Psoas muscle (tissue), 7 donors: ENCODE measurements at regions not wholly inside any gene's neighbourhood (a gene's known extent, or its start where the extent isn't known, plus 50 kb on each side); places are given as distances from the start of the nearest gene placed in this dataset.

Experiments
- ATAC-seq, 4 donors: fragments of 200-7000 bp; cut with Tn5 transposase; one replicate each; pipeline ENCODE4 v1.9.1; 2020; ENCODE audit warnings: moderate library complexity in 3 of 4, mild to moderate bottlenecking in 2 of 4
- DNase-seq, 2 donors: peaks; one replicate each; pipeline ENCODE4 v3.0.0-alpha.2; 2020
- H3K27ac ChIP-seq: fragments of 200-600 bp; one replicate; pipeline ENCODE4 v1.8.0; 2022
- H3K27me3 ChIP-seq, 3 donors: fragments of 200-600 bp in 1 of 3; one replicate each; pipeline versions ENCODE4 v1.6.1 to v1.8.0; 2013 to 2022; ENCODE audit warnings: low read length in 2 of 3, mild to moderate bottlenecking in 2 of 3, moderate library complexity in 1 of 3; ENCODE audit not compliant: insufficient read depth in 3 of 3
- H3K36me3 ChIP-seq, 2 donors: fragments of 200-600 bp in 1 of 2; one replicate each; pipeline versions ENCODE4 v1.6.1 to v1.8.0; 2013 to 2022; ENCODE audit warnings: low read depth in 1 of 2, mild to moderate bottlenecking in 1 of 2, moderate library complexity in 1 of 2; ENCODE audit not compliant: insufficient read depth in 1 of 2
- H3K4me1 ChIP-seq: fragments of 200-600 bp; one replicate; pipeline ENCODE4 v1.8.0; 2022
- H3K4me3 ChIP-seq: fragments of 200-600 bp; one replicate; pipeline ENCODE4 v1.8.0; 2022; ENCODE audit warnings: mild to moderate bottlenecking
- H3K9me3 ChIP-seq: fragments of 200-600 bp; one replicate; pipeline ENCODE4 v1.8.0; 2022
- WGBS, 3 donors: extraction: QIAGEN DNeasy Blood & Tissue Kit; methylation state at CpG; one replicate each; pipeline versions ENCODE4 v1.1.6 to v1.1.7; 2013; 5-methylcytosine and 5-hydroxymethylcytosine counted together
- intact Hi-C, 2 donors: fragments of 100-400 bp; cut with DNase I; formaldehyde crosslinking; loops; one replicate each; pipeline versions ENCODE4 v1.11.0 to v1.14.2; 2022
- TF ChIP-seq, protein P1 (sequence below): fragments of 200-600 bp; IDR thresholded peaks from one replicate; pipeline ENCODE4 v1.8.0; 2022; ENCODE audit warnings: antibody characterized with exemption
- donor health status: healthy with polysubstance abuse.
- donor health status: DM: no; HTN: no; CAD: no; lungs with moderate emphysema.
- donor health status: Bipolar disorder and iron deficiency.
- donor health status: healthy.
- donor health status: DM: yes; HTN: yes; CAD: no.
- donor health status: DM: no; HTN: no; CAD: no.
- donor health status: DM: yes; HTN: yes; CAD: no.

- WGBS, 3 donors, result 53 to 73% (median 62%) methylated on average over 3 of the region's 3 CpGs
- Histone ChIP-seq H3K36me3 (no peaks in the 10 kb centered on the region), H3K4me3 (no peak overlapping the region), H3K4me1 (no peaks in the 10 kb centered on the region), H3K9me3 (no peaks in the 10 kb centered on the region), H3K27me3 (no peaks in the 10 kb centered on the region), H3K27ac (no peak overlapping the region)
- TF ChIP-seq, protein P1, sequence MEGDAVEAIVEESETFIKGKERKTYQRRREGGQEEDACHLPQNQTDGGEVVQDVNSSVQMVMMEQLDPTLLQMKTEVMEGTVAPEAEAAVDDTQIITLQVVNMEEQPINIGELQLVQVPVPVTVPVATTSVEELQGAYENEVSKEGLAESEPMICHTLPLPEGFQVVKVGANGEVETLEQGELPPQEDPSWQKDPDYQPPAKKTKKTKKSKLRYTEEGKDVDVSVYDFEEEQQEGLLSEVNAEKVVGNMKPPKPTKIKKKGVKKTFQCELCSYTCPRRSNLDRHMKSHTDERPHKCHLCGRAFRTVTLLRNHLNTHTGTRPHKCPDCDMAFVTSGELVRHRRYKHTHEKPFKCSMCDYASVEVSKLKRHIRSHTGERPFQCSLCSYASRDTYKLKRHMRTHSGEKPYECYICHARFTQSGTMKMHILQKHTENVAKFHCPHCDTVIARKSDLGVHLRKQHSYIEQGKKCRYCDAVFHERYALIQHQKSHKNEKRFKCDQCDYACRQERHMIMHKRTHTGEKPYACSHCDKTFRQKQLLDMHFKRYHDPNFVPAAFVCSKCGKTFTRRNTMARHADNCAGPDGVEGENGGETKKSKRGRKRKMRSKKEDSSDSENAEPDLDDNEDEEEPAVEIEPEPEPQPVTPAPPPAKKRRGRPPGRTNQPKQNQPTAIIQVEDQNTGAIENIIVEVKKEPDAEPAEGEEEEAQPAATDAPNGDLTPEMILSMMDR, result no peak
- DNase-seq, result no peak
- intact Hi-C loops, result no loop called here
- ATAC-seq, result no peak
Observed at GRCh38 chr15:97736748-97737147, 223.8 kb upstream of the ARRDC4 start.

DNA sequence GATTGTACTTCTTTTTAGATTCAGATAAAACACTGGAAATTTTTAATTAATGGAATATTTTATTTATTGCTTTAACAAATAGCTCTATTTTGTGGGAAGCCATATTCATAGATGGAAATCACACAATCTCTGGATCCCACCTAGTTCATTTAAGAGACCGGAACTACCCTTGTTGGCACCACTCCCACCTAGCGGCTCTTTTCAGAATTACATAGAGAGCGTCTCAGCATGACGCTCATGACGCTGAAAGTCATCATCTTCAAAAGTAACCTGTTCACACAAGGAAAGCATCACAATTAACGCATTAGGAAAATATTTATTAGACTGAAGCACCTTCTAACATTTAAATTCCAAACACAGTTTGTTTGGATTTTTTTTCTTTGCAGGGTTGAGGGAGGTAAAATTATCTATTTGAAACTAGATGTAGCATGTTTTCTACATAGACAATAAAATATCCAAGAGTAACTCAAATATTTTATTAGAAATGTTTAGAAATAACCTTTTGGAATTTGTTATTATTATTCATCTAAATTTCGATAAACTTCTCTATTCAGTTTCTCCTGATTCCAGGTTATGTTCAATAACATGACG, 214.9 kb upstream of the ARRDC4 start:
- intact Hi-C loops, result no loop called here
- H3K27me3 ChIP-seq, result no peaks in the 10 kb centered on the region
- 62 to 68% (median 66%) methylated on average over 8 of the region's 8 CpGs for WGBS, 3 donors
- TF ChIP-seq, protein P1, result peak; percentile 64
- peak in 2 of 4 donors; percentile 70 to 73 for ATAC-seq
- no peaks in the 10 kb centered on the region for H3K4me1 ChIP-seq
- no peak overlapping the region for H3K27ac ChIP-seq
- no peak for DNase-seq
- H3K4me3 ChIP-seq, result no peak overlapping the region
- H3K36me3 ChIP-seq, result no peaks in the 10 kb centered on the region
- H3K9me3 ChIP-seq, result no peaks in the 10 kb centered on the region

GRCh38 chr15:97747342-97747741, 213.2 kb upstream of the ARRDC4 start:
- intact Hi-C loops, result no loop called here
- DNase-seq (no peak), ATAC-seq (no peak)
- WGBS, 3 donors, result 66 to 73% (median 66%) methylated on average over 5 of the region's 5 CpGs
- no peaks in the 10 kb centered on the region for H3K36me3 ChIP-seq
- H3K4me1 ChIP-seq, result no peaks in the 10 kb centered on the region
- TF ChIP-seq, protein P1, result no peak
- no peaks in the 10 kb centered on the region for H3K9me3 ChIP-seq
- H3K4me3 ChIP-seq, result no peak overlapping the region
- H3K27ac ChIP-seq, result no peak overlapping the region
- no peaks in the 10 kb centered on the region for H3K27me3 ChIP-seq

GRCh38 chr15:97748576-97748975, 211.9 kb upstream of the ARRDC4 start:
- 82 to 86% (median 86%) methylated on average over 5 of the region's 5 CpGs for WGBS, 3 donors
- DNase-seq (no peak), ATAC-seq (no peak)
- Histone ChIP-seq H3K9me3 (no peaks in the 10 kb centered on the region), H3K27me3 (no peaks in the 10 kb centered on the region), H3K36me3 (no peaks in the 10 kb centered on the region), H3K27ac (no peak overlapping the region), H3K4me3 (no peak overlapping the region), H3K4me1 (no peaks in the 10 kb centered on the region)
- TF ChIP-seq, protein P1, result no peak
- intact Hi-C loops, result no loop called here

DNA sequence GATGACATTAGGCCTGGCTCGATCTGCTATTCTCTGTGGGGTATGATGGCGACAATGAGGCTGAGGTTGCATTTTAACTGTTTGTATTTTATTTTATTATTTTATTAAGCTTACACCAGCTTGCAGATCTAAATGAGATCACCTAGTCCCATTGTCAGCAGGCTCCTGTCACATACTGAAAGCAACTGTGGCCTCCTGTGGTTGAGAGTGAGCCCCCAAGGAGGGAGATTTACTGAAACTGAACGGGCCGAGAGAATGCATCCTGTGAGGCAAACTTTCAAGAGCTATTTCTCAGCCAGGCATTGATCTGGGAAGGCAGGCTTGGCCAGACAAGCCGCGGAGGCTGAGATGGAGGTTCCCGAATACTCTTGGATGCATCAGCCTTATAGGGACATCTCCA, 210.4 kb upstream of the ARRDC4 start:
- no peak overlapping the region for H3K4me3 ChIP-seq
- no peaks in the 10 kb centered on the region for H3K36me3 ChIP-seq
- no peaks in the 10 kb centered on the region for H3K27me3 ChIP-seq
- DNase-seq (no peak), ATAC-seq (no peak)
- intact Hi-C loops, result loop anchor here (10.0 kb wide), 3 partner anchors 495 to 1425 kb away; no protein-coding TSS in a partner anchor
- H3K27ac ChIP-seq, result no peak overlapping the region
- H3K9me3 ChIP-seq, result no peaks in the 10 kb centered on the region
- TF ChIP-seq, protein P1, result no peak
- 69 to 75% (median 70%) methylated on average over 7 of the region's 7 CpGs for WGBS, 3 donors
- no peaks in the 10 kb centered on the region for H3K4me1 ChIP-seq
